ENCODE measurements at regions not wholly inside any gene's neighbourhood (a gene's known extent, or its start where the extent isn't known, plus 50 kb on each side); places are given as distances from the start of the nearest gene placed in this dataset.

GRCh38 chr12:127455347-127456265, 811.4 kb upstream of the TMEM132C start:
- no peak for TF ChIP-seq CTCF (IDR thresholded peaks at IDR 0.05)
- no peak for TF ChIP-seq POLR2A (IDR thresholded peaks at IDR 0.05; ENCODE audit: low read depth)
- no peak for TF ChIP-seq EP300 (IDR thresholded peaks at IDR 0.05)
